ENCODE measurements at regions not wholly inside any gene's neighbourhood (a gene's known extent, or its start where the extent isn't known, plus 50 kb on each side); places are given as distances from the start of the nearest gene placed in this dataset.

DNA sequence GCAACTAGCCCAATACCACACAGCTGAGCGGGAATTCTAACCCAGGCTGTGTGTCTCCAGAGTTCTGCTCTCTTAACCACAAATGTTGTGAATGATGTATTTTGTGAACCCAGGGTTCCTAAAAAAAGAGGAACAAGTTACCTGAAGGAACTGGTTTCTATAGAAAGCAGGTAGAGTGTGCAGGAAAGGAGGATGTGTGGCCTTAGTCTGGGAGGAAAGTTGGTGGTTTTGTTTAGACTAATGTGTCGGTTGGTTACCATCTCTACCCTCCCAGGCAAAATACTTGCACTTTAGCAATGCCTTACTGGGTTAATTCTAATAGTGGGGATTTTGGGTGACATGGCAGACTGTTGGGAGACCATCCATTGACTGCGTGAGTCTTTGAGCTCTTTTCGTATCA, 143.3 kb downstream of the SCP2D1 start:
- TF ChIP-seq, protein P1, sequence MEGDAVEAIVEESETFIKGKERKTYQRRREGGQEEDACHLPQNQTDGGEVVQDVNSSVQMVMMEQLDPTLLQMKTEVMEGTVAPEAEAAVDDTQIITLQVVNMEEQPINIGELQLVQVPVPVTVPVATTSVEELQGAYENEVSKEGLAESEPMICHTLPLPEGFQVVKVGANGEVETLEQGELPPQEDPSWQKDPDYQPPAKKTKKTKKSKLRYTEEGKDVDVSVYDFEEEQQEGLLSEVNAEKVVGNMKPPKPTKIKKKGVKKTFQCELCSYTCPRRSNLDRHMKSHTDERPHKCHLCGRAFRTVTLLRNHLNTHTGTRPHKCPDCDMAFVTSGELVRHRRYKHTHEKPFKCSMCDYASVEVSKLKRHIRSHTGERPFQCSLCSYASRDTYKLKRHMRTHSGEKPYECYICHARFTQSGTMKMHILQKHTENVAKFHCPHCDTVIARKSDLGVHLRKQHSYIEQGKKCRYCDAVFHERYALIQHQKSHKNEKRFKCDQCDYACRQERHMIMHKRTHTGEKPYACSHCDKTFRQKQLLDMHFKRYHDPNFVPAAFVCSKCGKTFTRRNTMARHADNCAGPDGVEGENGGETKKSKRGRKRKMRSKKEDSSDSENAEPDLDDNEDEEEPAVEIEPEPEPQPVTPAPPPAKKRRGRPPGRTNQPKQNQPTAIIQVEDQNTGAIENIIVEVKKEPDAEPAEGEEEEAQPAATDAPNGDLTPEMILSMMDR (IDR thresholded peaks at IDR 0.05; ENCODE audit: insufficient read depth, low read length) = no peak
- TF ChIP-seq SPI1 (IDR thresholded peaks at IDR 0.05; ENCODE audit: borderline replicate concordance, low read depth) (no peak), POLR2AphosphoS5 (IDR thresholded peaks at IDR 0.05; ENCODE audit: low read depth) (no peak), GABPA (IDR thresholded peaks at IDR 0.05; ENCODE audit: low read depth) (no peak)
- TF ChIP-seq, protein P2, sequence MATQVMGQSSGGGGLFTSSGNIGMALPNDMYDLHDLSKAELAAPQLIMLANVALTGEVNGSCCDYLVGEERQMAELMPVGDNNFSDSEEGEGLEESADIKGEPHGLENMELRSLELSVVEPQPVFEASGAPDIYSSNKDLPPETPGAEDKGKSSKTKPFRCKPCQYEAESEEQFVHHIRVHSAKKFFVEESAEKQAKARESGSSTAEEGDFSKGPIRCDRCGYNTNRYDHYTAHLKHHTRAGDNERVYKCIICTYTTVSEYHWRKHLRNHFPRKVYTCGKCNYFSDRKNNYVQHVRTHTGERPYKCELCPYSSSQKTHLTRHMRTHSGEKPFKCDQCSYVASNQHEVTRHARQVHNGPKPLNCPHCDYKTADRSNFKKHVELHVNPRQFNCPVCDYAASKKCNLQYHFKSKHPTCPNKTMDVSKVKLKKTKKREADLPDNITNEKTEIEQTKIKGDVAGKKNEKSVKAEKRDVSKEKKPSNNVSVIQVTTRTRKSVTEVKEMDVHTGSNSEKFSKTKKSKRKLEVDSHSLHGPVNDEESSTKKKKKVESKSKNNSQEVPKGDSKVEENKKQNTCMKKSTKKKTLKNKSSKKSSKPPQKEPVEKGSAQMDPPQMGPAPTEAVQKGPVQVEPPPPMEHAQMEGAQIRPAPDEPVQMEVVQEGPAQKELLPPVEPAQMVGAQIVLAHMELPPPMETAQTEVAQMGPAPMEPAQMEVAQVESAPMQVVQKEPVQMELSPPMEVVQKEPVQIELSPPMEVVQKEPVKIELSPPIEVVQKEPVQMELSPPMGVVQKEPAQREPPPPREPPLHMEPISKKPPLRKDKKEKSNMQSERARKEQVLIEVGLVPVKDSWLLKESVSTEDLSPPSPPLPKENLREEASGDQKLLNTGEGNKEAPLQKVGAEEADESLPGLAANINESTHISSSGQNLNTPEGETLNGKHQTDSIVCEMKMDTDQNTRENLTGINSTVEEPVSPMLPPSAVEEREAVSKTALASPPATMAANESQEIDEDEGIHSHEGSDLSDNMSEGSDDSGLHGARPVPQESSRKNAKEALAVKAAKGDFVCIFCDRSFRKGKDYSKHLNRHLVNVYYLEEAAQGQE (IDR thresholded peaks at IDR 0.05; ENCODE audit: insufficient replicate concordance, low read depth) = no peak

Data from HL-60 (cell line).